ENCODE measurements at regions not wholly inside any gene's neighbourhood (a gene's known extent, or its start where the extent isn't known, plus 50 kb on each side); places are given as distances from the start of the nearest gene placed in this dataset.
"Not testable (repeated sequence)": the region's sequence is repeated elsewhere in the genome, so short reads cannot be mapped to it uniquely, and the experiment has no call there.

- not testable (repeated sequence) for H3K4ac ChIP-seq (ENCODE audit: low read depth, low read length)
- WGBS (ENCODE audit: extremely low coverage, insufficient coverage, insufficient read length): no CpG with 5 or more reads among the region's 2 CpGs
Observed at GRCh38 chr12:88828537-88828936, 248.3 kb upstream of the KITLG start.

GRCh38 chr12:88820012-88820411, 239.7 kb upstream of the KITLG start:
- H3K79me2 ChIP-seq (ENCODE audit: control insufficient read depth, insufficient read depth, low read length, poor library complexity): no peaks in the 10 kb centered on the region
- no peak overlapping the region for H2BK120ac ChIP-seq (ENCODE audit: insufficient read depth, low read length, poor library complexity)
- H4K91ac ChIP-seq (ENCODE audit: low read depth, low read length): no peak overlapping the region
- no peaks in the 10 kb centered on the region for H3K79me1 ChIP-seq (ENCODE audit: low read length)
- DNase-seq: no peak
- no peak overlapping the region for H2AFZ ChIP-seq (ENCODE audit: insufficient read depth, low read length, poor library complexity)
- no peak overlapping the region for H3K4me3 ChIP-seq (ENCODE audit: low read depth, low read length)
- H3K4me2 ChIP-seq (ENCODE audit: low read length): no peak overlapping the region
- H3K23ac ChIP-seq (ENCODE audit: low read length): no peak overlapping the region
- H2BK5ac ChIP-seq (ENCODE audit: low read depth, low read length, poor library complexity): no peak overlapping the region
- H3K4me1 ChIP-seq (ENCODE audit: control insufficient read depth in 1 of 2, insufficient read depth in 2 of 2, low read length in 2 of 2): no peaks in the 10 kb centered on the region
- no peak overlapping the region for H3K9ac ChIP-seq (ENCODE audit: low read length)
- no peaks in the 10 kb centered on the region for H3K27me3 ChIP-seq (ENCODE audit: insufficient read depth, low read length)
- no peak overlapping the region for H3K4ac ChIP-seq (ENCODE audit: low read depth, low read length)
- no peaks in the 10 kb centered on the region for H3K36me3 ChIP-seq (ENCODE audit: control insufficient read depth in 1 of 2, insufficient read depth in 2 of 2, low read length in 2 of 2)
- H3K14ac ChIP-seq (ENCODE audit: low read length): no peak overlapping the region
- no peak overlapping the region for H3K27ac ChIP-seq (ENCODE audit: low read depth, low read length)
- no peak overlapping the region for H4K8ac ChIP-seq (ENCODE audit: low read depth, low read length)
- WGBS (ENCODE audit: extremely low coverage, insufficient coverage, insufficient read length): no CpG with 5 or more reads among the region's 1 CpG
- H2AK5ac ChIP-seq (ENCODE audit: low read length): no peak overlapping the region
- H3K18ac ChIP-seq (ENCODE audit: low read length): no peak overlapping the region
- H2BK12ac ChIP-seq (ENCODE audit: low read length): no peak overlapping the region
- H3K9me3 ChIP-seq (ENCODE audit: insufficient read depth, low read depth, low read length): no peaks in the 10 kb centered on the region
- H4K12ac ChIP-seq (ENCODE audit: low read depth, low read length): no peak overlapping the region

More at GRCh38 chr12:88828537-88828936, 248.3 kb upstream of the KITLG start:
- H3K4me1 ChIP-seq (ENCODE audit: control insufficient read depth in 1 of 2, insufficient read depth in 2 of 2, low read length in 2 of 2); H3K79me2 ChIP-seq (ENCODE audit: control insufficient read depth, insufficient read depth, low read length, poor library complexity); H3K79me1 ChIP-seq (ENCODE audit: low read length); DNase-seq; H3K36me3 ChIP-seq (ENCODE audit: control insufficient read depth in 1 of 2, insufficient read depth in 2 of 2, low read length in 2 of 2); H2BK120ac ChIP-seq (ENCODE audit: insufficient read depth, low read length, poor library complexity); H3K9ac ChIP-seq (ENCODE audit: low read length); H2AFZ ChIP-seq (ENCODE audit: insufficient read depth, low read length, poor library complexity); H3K18ac ChIP-seq (ENCODE audit: low read length); H3K4me3 ChIP-seq (ENCODE audit: low read depth, low read length); H3K27me3 ChIP-seq (ENCODE audit: insufficient read depth, low read length); H3K14ac ChIP-seq (ENCODE audit: low read length); H3K23ac ChIP-seq (ENCODE audit: low read length); H4K12ac ChIP-seq (ENCODE audit: low read depth, low read length); H2BK5ac ChIP-seq (ENCODE audit: low read depth, low read length, poor library complexity); H2AK5ac ChIP-seq (ENCODE audit: low read length); H2BK12ac ChIP-seq (ENCODE audit: low read length); H3K9me3 ChIP-seq (ENCODE audit: insufficient read depth, low read depth, low read length); H3K27ac ChIP-seq (ENCODE audit: low read depth, low read length); H3K4me2 ChIP-seq (ENCODE audit: low read length); H4K91ac ChIP-seq (ENCODE audit: low read depth, low read length); H4K8ac ChIP-seq (ENCODE audit: low read depth, low read length): not testable (repeated sequence)

- no peak overlapping the region for H4K91ac ChIP-seq (ENCODE audit: low read depth, low read length)
- no peak overlapping the region for H3K4me2 ChIP-seq (ENCODE audit: low read length)
- H4K12ac ChIP-seq (ENCODE audit: low read depth, low read length): no peak overlapping the region
- H3K79me1 ChIP-seq (ENCODE audit: low read length): no peaks in the 10 kb centered on the region
- H3K9me3 ChIP-seq (ENCODE audit: insufficient read depth, low read depth, low read length): no peaks in the 10 kb centered on the region
- H3K14ac ChIP-seq (ENCODE audit: low read length): no peak overlapping the region
- H3K9ac ChIP-seq (ENCODE audit: low read length): no peak overlapping the region
- H2AK5ac ChIP-seq (ENCODE audit: low read length): no peak overlapping the region
- H3K79me2 ChIP-seq (ENCODE audit: control insufficient read depth, insufficient read depth, low read length, poor library complexity): no peaks in the 10 kb centered on the region
- H2BK120ac ChIP-seq (ENCODE audit: insufficient read depth, low read length, poor library complexity): no peak overlapping the region
- no peak overlapping the region for H3K27ac ChIP-seq (ENCODE audit: low read depth, low read length)
- H3K4ac ChIP-seq (ENCODE audit: low read depth, low read length): no peak overlapping the region
- no peak overlapping the region for H4K8ac ChIP-seq (ENCODE audit: low read depth, low read length)
- no peak overlapping the region for H2AFZ ChIP-seq (ENCODE audit: insufficient read depth, low read length, poor library complexity)
- H3K18ac ChIP-seq (ENCODE audit: low read length): no peak overlapping the region
- H2BK5ac ChIP-seq (ENCODE audit: low read depth, low read length, poor library complexity): no peak overlapping the region
- H2BK12ac ChIP-seq (ENCODE audit: low read length): no peak overlapping the region
- no peak overlapping the region for H3K4me3 ChIP-seq (ENCODE audit: low read depth, low read length)
- no peaks in the 10 kb centered on the region for H3K27me3 ChIP-seq (ENCODE audit: insufficient read depth, low read length)
- H3K4me1 ChIP-seq (ENCODE audit: control insufficient read depth in 1 of 2, insufficient read depth in 2 of 2, low read length in 2 of 2): no peaks in the 10 kb centered on the region
- no peak overlapping the region for H3K23ac ChIP-seq (ENCODE audit: low read length)
- no peaks in the 10 kb centered on the region for H3K36me3 ChIP-seq (ENCODE audit: control insufficient read depth in 1 of 2, insufficient read depth in 2 of 2, low read length in 2 of 2)
- no peak for DNase-seq
Observed at GRCh38 chr12:88816201-88816600, 235.9 kb upstream of the KITLG start.

- Histone ChIP-seq H3K9me3 (ENCODE audit: insufficient read depth, low read depth, low read length) (no peaks in the 10 kb centered on the region), H3K14ac (ENCODE audit: low read length) (no peak overlapping the region), H3K27me3 (ENCODE audit: insufficient read depth, low read length) (no peaks in the 10 kb centered on the region), H2BK120ac (ENCODE audit: insufficient read depth, low read length, poor library complexity) (no peak overlapping the region), H4K91ac (ENCODE audit: low read depth, low read length) (no peak overlapping the region), H3K79me2 (ENCODE audit: control insufficient read depth, insufficient read depth, low read length, poor library complexity) (no peaks in the 10 kb centered on the region), H3K4me2 (ENCODE audit: low read length) (no peak overlapping the region), H2BK12ac (ENCODE audit: low read length) (no peak overlapping the region), H3K79me1 (ENCODE audit: low read length) (no peaks in the 10 kb centered on the region), H3K9ac (ENCODE audit: low read length) (no peak overlapping the region), H3K27ac (ENCODE audit: low read depth, low read length) (no peak overlapping the region), H3K23ac (ENCODE audit: low read length) (no peak overlapping the region), H4K8ac (ENCODE audit: low read depth, low read length) (no peak overlapping the region), H3K18ac (ENCODE audit: low read length) (no peak overlapping the region), H2BK5ac (ENCODE audit: low read depth, low read length, poor library complexity) (no peak overlapping the region), H3K4ac (ENCODE audit: low read depth, low read length) (no peak overlapping the region), H3K4me3 (ENCODE audit: low read depth, low read length) (no peak overlapping the region), H2AK5ac (ENCODE audit: low read length) (no peak overlapping the region), H3K4me1 (ENCODE audit: control insufficient read depth in 1 of 2, insufficient read depth in 2 of 2, low read length in 2 of 2) (no peaks in the 10 kb centered on the region), H4K12ac (ENCODE audit: low read depth, low read length) (no peak overlapping the region), H2AFZ (ENCODE audit: insufficient read depth, low read length, poor library complexity) (no peak overlapping the region), H3K36me3 (ENCODE audit: control insufficient read depth in 1 of 2, insufficient read depth in 2 of 2, low read length in 2 of 2) (no peaks in the 10 kb centered on the region)
- DNase-seq: no peak
- WGBS (ENCODE audit: extremely low coverage, insufficient coverage, insufficient read length): no CpG with 5 or more reads among the region's 5 CpGs
Observed at GRCh38 chr12:88814779-88815178, 234.5 kb upstream of the KITLG start.

All from trophoblast cell (in vitro differentiated cells and primary cell).